Loucy (cell line): ENCODE measurements at regions not wholly inside any gene's neighbourhood (a gene's known extent, or its start where the extent isn't known, plus 50 kb on each side); places are given as distances from the start of the nearest gene placed in this dataset.

Experiments used
- EZH2phosphoT487 ChIP-seq: fragments of 200-600 bp; IDR thresholded peaks from 2 replicates; pipeline ENCODE4 v1.6.1; 2018; ENCODE audit warnings: antibody characterized with exemption, mild to moderate bottlenecking, moderate library complexity, borderline replicate concordance
- TF ChIP-seq, protein P1 (sequence below): fragments of 200-600 bp; sonication (generic); conservative IDR thresholded peaks from 2 replicates; pipeline ENCODE4 v1.5.1; 2014; ENCODE audit warnings: mild to moderate bottlenecking, antibody characterized with exemption, low read length

DNA sequence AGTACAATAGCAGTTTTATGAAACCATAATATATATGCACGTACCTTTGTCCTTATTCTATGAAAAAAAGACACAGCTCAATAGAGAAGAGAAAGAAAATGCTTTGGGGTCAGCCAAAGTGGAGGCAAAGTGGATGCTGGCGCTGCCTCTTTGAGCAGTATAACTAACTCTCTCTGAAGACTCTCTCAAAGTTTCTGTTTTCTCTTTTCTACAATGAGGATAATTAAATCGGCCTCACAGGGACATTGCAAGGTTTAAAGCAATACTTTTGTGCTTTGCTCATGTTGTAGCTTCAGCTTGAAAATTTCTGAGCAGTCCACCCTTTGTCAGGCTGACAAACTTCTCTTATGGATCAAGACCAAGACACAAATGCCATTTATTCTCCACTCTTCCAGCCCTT, 455.1 kb upstream of the MPDZ start:
- TF ChIP-seq, protein P1, sequence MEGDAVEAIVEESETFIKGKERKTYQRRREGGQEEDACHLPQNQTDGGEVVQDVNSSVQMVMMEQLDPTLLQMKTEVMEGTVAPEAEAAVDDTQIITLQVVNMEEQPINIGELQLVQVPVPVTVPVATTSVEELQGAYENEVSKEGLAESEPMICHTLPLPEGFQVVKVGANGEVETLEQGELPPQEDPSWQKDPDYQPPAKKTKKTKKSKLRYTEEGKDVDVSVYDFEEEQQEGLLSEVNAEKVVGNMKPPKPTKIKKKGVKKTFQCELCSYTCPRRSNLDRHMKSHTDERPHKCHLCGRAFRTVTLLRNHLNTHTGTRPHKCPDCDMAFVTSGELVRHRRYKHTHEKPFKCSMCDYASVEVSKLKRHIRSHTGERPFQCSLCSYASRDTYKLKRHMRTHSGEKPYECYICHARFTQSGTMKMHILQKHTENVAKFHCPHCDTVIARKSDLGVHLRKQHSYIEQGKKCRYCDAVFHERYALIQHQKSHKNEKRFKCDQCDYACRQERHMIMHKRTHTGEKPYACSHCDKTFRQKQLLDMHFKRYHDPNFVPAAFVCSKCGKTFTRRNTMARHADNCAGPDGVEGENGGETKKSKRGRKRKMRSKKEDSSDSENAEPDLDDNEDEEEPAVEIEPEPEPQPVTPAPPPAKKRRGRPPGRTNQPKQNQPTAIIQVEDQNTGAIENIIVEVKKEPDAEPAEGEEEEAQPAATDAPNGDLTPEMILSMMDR, result no peak
- TF ChIP-seq EZH2phosphoT487, result no peak
